CD14-positive monocyte (primary cell): ENCODE measurements at regions not wholly inside any gene's neighbourhood (a gene's known extent, or its start where the extent isn't known, plus 50 kb on each side); places are given as distances from the start of the nearest gene placed in this dataset.

Source experiments
- DNase-seq, 3 donors: peaks; one replicate each; pipeline ENCODE4 v3.0.0-alpha.2; 2011 to 2022
- H2AFZ ChIP-seq: 2 replicates; pipeline ENCODE4 v1.6.0; 2012; ENCODE audit warnings: mild to moderate bottlenecking, low read depth, low read length, inconsistent platforms; ENCODE audit not compliant: insufficient read depth, poor library complexity, severe bottlenecking
- H3K27ac ChIP-seq, 2 donors: 1 replicate in 1 of 2; 2 replicates in 1 of 2; pipeline ENCODE4 v1.5.1; 2012 to 2013; ENCODE audit warnings: low read length in 2 of 2, control low read depth in 1 of 2, inconsistent platforms in 1 of 2, low read depth in 1 of 2, mild to moderate bottlenecking in 1 of 2
- H3K27me3 ChIP-seq, 2 donors: one replicate each; pipeline versions ENCODE4 v1.6.0 to v1.6.1; 2011 to 2013; ENCODE audit warnings: low read length in 2 of 2; ENCODE audit not compliant: control insufficient read depth in 2 of 2, insufficient read depth in 2 of 2
- H3K36me3 ChIP-seq, 2 donors: replicated peaks in 1 of 2; 1 replicate in 1 of 2; 2 replicates in 1 of 2; pipeline versions ENCODE4 v1.5.1 to v1.6.1; 2012 to 2013; ENCODE audit warnings: low read length in 2 of 2, control low read depth in 1 of 2, inconsistent platforms in 1 of 2, mild to moderate bottlenecking in 1 of 2; ENCODE audit not compliant: insufficient read depth in 2 of 2, control insufficient read depth in 1 of 2
- H3K4me1 ChIP-seq, 2 donors: 1 replicate in 1 of 2; 2 replicates in 1 of 2; pipeline versions ENCODE4 v1.5.1 to v1.6.1; 2012 to 2013; ENCODE audit warnings: low read length in 2 of 2, control low read depth in 1 of 2, inconsistent platforms in 1 of 2, mild to moderate bottlenecking in 1 of 2, moderate library complexity in 1 of 2; ENCODE audit not compliant: insufficient read depth in 2 of 2, control insufficient read depth in 1 of 2
- H3K4me2 ChIP-seq: replicated peaks from 2 replicates; pipeline ENCODE3; 2012; ENCODE audit warnings: low read length, moderate library complexity, mild to moderate bottlenecking; ENCODE audit not compliant: poor library complexity, severe bottlenecking; ENCODE audit errors: extremely low read depth
- H3K4me3 ChIP-seq, 3 experiments: fragments of 200-600 bp in 1 of 3; sonication (generic) in 1 of 3; replicated peaks in 1 of 3; 1 replicate in 2 of 3; 2 replicates in 1 of 3; pipeline ENCODE4 v1.5.1; 2011 to 2013; ENCODE audit warnings: low read length in 3 of 3, mild to moderate bottlenecking in 3 of 3, control low read depth in 2 of 3, low read depth in 2 of 3, inconsistent platforms in 1 of 3, moderate library complexity in 1 of 3
- H3K79me2 ChIP-seq: 2 replicates; pipeline ENCODE4 v1.6.0; 2012; ENCODE audit warnings: mild to moderate bottlenecking, control low read depth, inconsistent platforms, low read length, moderate library complexity; ENCODE audit not compliant: insufficient read depth
- H3K9ac ChIP-seq: 2 replicates; pipeline ENCODE4 v1.6.0; 2017; ENCODE audit warnings: low read length, mild to moderate bottlenecking; ENCODE audit not compliant: insufficient read depth, poor library complexity, severe bottlenecking
- H3K9me3 ChIP-seq, 2 donors: replicated peaks in 1 of 2; 1 replicate in 1 of 2; 2 replicates in 1 of 2; pipeline versions ENCODE4 v1.5.1 to v1.6.1; 2012 to 2013; ENCODE audit warnings: low read length in 2 of 2, control low read depth in 1 of 2; ENCODE audit not compliant: control insufficient read depth in 1 of 2, insufficient read depth in 1 of 2
- H4K20me1 ChIP-seq: 2 replicates; pipeline ENCODE4 v1.6.0; 2012; ENCODE audit warnings: mild to moderate bottlenecking, low read length, control low read depth, moderate library complexity; ENCODE audit not compliant: insufficient read depth
- H3K27ac Mint-ChIP-seq, 7 donors: one replicate each; pipeline ENCODE4 v1.8.0; 2020; ENCODE audit warnings: mild to moderate bottlenecking in 7 of 7, mixed read lengths in 7 of 7, moderate library complexity in 6 of 7, inconsistent platforms in 2 of 7
- H3K27me3 Mint-ChIP-seq, 3 donors: one replicate each; pipeline ENCODE4 v1.8.0; 2021 to 2022; ENCODE audit warnings: low read depth in 3 of 3, mild to moderate bottlenecking in 3 of 3, mixed read lengths in 3 of 3, moderate library complexity in 3 of 3, inconsistent platforms in 1 of 3
- H3K36me3 Mint-ChIP-seq, 2 donors: one replicate each; pipeline ENCODE4 v1.8.0; 2020; ENCODE audit warnings: mixed read lengths in 2 of 2, inconsistent platforms in 1 of 2, mild to moderate bottlenecking in 1 of 2
- H3K4me1 Mint-ChIP-seq: one replicate; pipeline ENCODE4 v1.8.0; 2020; ENCODE audit warnings: mild to moderate bottlenecking, mixed read lengths
- H3K4me3 Mint-ChIP-seq, 2 donors: one replicate each; pipeline ENCODE4 v1.8.0; 2020; ENCODE audit warnings: mild to moderate bottlenecking in 2 of 2, mixed read lengths in 2 of 2, moderate library complexity in 1 of 2
- H3K9me3 Mint-ChIP-seq, 7 donors: one replicate each; pipeline ENCODE4 v1.8.0; 2020 to 2022; ENCODE audit warnings: mixed read lengths in 7 of 7, mild to moderate bottlenecking in 6 of 7, moderate library complexity in 6 of 7, inconsistent platforms in 2 of 7
- WGBS: methylation state at CpG from one replicate; pipeline ENCODE4 v1.1.5; 2013; ENCODE audit warnings: missing lambda C conversion rate; ENCODE audit not compliant: insufficient coverage; 5-methylcytosine and 5-hydroxymethylcytosine counted together
- intact Hi-C, 2 donors: fragments of 100-400 bp; cut with micrococcal nuclease; formaldehyde crosslinking; loops; one replicate each; pipeline versions ENCODE4 v1.15.0 to v1.15.1; 2023
- TF ChIP-seq, protein P1 (sequence below): fragments of 200-600 bp; IDR thresholded peaks from one replicate; pipeline ENCODE4 v1.8.0; 2022; ENCODE audit warnings: antibody characterized with exemption, mild to moderate bottlenecking

GRCh38 chr3:31188112-31188511 lies 293.7 kb upstream of the GADL1 start:
- Mint-ChIP-seq H3K27ac (no peak overlapping the region), H3K36me3 (no peaks in the 10 kb centered on the region), H3K4me1 (no peaks in the 10 kb centered on the region), H3K9me3 (no peaks in the 10 kb centered on the region), H3K27me3 (no peaks in the 10 kb centered on the region), H3K4me3 (no peak overlapping the region)
- intact Hi-C loops = no loop called here
- no peak overlapping the region for H2AFZ ChIP-seq
- H3K79me2 ChIP-seq = no peaks in the 10 kb centered on the region
- no peak overlapping the region for H3K4me2 ChIP-seq
- H3K9me3 ChIP-seq = no peaks in the 10 kb centered on the region
- no peaks in the 10 kb centered on the region for H3K4me1 ChIP-seq
- no peak overlapping the region for H3K9ac ChIP-seq
- no peak for DNase-seq
- no peak overlapping the region for H3K4me3 ChIP-seq
- TF ChIP-seq, protein P1, sequence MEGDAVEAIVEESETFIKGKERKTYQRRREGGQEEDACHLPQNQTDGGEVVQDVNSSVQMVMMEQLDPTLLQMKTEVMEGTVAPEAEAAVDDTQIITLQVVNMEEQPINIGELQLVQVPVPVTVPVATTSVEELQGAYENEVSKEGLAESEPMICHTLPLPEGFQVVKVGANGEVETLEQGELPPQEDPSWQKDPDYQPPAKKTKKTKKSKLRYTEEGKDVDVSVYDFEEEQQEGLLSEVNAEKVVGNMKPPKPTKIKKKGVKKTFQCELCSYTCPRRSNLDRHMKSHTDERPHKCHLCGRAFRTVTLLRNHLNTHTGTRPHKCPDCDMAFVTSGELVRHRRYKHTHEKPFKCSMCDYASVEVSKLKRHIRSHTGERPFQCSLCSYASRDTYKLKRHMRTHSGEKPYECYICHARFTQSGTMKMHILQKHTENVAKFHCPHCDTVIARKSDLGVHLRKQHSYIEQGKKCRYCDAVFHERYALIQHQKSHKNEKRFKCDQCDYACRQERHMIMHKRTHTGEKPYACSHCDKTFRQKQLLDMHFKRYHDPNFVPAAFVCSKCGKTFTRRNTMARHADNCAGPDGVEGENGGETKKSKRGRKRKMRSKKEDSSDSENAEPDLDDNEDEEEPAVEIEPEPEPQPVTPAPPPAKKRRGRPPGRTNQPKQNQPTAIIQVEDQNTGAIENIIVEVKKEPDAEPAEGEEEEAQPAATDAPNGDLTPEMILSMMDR = no peak
- no peaks in the 10 kb centered on the region for H4K20me1 ChIP-seq
- no peaks in the 10 kb centered on the region for H3K36me3 ChIP-seq
- no peak overlapping the region for H3K27ac ChIP-seq
- no peaks in the 10 kb centered on the region for H3K27me3 ChIP-seq
- 93% methylated on average over 2 of the region's 6 CpGs for WGBS

DNA sequence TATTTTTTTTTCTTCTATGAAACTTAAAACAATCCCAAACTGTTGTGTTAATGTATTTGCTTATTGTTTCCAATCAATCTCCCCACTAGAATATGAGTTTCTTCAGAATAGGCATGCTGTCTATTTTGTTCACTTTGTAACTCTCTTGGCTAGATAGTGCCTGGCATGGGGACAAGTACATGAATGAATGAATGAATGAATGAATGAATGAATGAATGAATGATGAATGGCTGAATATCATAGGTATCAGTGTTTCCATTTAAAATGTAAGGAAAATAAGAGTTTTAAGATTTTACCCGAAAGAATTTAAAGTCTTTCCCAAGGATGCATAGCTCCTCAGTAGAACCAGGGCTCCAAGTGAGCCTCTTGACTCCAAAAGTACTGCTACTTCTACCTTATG lies 294.9 kb upstream of the GADL1 start:
- H3K4me3 ChIP-seq = no peak overlapping the region
- no peaks in the 10 kb centered on the region for H3K4me1 ChIP-seq
- H3K9ac ChIP-seq = no peak overlapping the region
- DNase-seq = no peak
- no peaks in the 10 kb centered on the region for H4K20me1 ChIP-seq
- no peak overlapping the region for H3K4me3 Mint-ChIP-seq
- no peak overlapping the region for H2AFZ ChIP-seq
- no CpG with 5 or more reads among the region's 1 CpG for WGBS
- H3K4me2 ChIP-seq = no peak overlapping the region
- H3K27me3 Mint-ChIP-seq = no peaks in the 10 kb centered on the region
- intact Hi-C loops = no loop called here
- H3K27me3 ChIP-seq = no peaks in the 10 kb centered on the region
- H3K36me3 Mint-ChIP-seq = no peaks in the 10 kb centered on the region
- TF ChIP-seq, protein P1 = no peak
- no peaks in the 10 kb centered on the region for H3K79me2 ChIP-seq
- H3K27ac Mint-ChIP-seq = no peak overlapping the region
- H3K9me3 ChIP-seq = no peaks in the 10 kb centered on the region
- no peaks in the 10 kb centered on the region for H3K36me3 ChIP-seq
- no peaks in the 10 kb centered on the region for H3K9me3 Mint-ChIP-seq
- no peaks in the 10 kb centered on the region for H3K4me1 Mint-ChIP-seq
- H3K27ac ChIP-seq = no peak overlapping the region
